ENCODE measurements at regions not wholly inside any gene's neighbourhood (a gene's known extent, or its start where the extent isn't known, plus 50 kb on each side); places are given as distances from the start of the nearest gene placed in this dataset.
"Not testable (repeated sequence)": the region's sequence is repeated elsewhere in the genome, so short reads cannot be mapped to it uniquely, and the experiment has no call there.

GRCh38 chr9:39811615-39812014 lies 456.1 kb downstream of the SPATA31A1 start:
- H3K4me3 ChIP-seq (ENCODE audit: low read depth, low read length): not testable (repeated sequence)

GRCh38 chr9:39828457-39828856 lies 473.0 kb downstream of the SPATA31A1 start:
- H3K4me3 ChIP-seq (ENCODE audit: low read depth, low read length): not testable (repeated sequence)
